GF-D8 (cell line): ENCODE measurements at regions not wholly inside any gene's neighbourhood (a gene's known extent, or its start where the extent isn't known, plus 50 kb on each side); places are given as distances from the start of the nearest gene placed in this dataset.

ENCODE experiments used
- DNase-seq: peaks from one replicate; lab custom pipeline; 2025; lab: John Stamatoyannopoulos, UW

DNA sequence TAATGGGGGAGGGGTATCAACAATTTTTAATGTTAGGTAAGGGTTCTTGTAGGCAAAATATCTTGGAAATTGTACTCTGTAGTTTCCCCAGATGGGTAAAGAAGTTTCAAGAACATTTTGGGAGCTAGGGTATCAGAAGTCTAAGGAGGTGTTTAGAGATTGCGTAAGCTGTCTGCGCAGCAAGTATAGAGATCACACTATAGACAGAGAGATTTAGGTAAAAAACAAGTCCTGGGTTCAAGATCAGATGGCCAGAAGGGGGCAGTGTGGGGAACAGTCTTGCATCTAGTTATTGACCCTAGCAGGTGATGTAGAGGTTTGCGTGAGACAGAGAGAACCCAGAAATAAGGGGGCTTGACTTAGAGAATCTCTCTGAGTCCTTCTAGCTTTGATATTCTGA lies 80.8 kb downstream of the S1PR1 start:
- DNase-seq, result no peak

DNA sequence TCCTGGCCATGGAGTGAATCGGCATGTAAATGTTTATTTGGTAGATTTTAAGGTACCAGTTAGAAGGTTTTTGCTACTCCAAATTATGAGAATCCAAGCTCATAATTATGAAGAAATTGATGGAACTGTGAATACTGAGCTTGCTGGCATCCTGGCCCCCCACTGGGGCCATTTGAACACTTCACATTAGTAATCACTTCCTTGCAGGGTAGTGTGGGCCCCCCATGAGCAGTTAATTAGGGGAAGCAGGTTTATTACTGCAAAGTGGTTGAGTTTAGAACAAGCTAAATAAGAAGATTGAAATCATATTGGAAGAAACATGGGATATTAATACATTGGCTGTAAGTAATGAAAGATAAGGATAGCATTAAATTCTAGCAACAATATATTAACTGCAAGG lies 86.7 kb downstream of the S1PR1 start:
- no peak for DNase-seq

DNA sequence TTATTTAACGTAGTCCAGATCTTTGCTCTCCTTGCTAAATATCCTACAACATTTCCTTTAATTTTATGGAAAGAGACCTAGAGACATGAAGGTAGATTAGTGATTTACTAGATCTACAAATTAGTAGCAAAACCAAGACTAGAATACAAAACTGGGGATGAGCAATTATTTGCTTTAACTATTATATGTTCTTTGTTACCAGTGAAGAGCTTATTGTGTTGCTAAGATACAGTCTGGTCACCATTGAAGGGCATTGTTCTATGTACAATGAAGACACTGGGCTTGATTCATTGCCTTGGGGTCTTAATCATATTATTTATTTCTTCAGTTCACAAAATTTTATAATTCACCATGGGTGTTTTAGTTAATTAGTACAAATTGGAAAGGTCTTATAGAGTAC lies 88.3 kb downstream of the S1PR1 start:
- no peak for DNase-seq

DNA sequence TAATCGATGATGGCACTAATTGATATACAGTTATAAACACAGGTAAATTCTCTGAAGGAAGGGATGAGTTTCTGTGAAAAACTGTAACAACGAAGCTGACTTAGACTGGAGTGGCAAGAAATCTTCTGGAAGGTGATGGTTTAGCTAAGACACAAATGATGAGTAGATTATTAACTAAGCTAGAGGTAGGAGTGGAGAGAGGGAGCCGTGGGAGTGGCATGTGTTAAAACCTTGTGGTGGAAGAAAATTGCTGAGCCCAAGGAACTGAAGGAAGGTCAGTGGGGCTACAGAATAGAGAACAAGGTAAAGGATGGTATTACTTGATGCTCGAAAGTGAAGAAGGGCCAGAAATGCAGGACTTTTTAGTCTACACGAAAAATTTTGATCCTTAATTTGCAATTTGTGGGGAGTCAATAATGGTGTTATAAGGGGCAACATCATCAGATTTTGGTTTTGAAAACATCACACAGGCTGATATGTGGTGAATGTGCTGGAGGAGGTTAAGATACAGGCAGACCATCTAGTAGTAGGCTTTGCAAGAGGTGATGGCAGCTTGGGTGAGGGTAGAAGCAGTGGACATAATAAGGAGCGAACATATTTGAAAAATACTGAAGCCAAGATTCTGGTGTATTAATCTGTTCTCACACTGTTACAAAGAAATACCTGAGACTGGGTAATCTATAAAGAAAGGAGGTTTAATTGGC lies 93.8 kb downstream of the S1PR1 start:
- no peak for DNase-seq

GRCh38 chr1:101331794-101332193 lies 95.0 kb downstream of the S1PR1 start:
- no peak for DNase-seq

GRCh38 chr1:101332633-101333032 lies 95.8 kb downstream of the S1PR1 start:
- no peak for DNase-seq

DNA sequence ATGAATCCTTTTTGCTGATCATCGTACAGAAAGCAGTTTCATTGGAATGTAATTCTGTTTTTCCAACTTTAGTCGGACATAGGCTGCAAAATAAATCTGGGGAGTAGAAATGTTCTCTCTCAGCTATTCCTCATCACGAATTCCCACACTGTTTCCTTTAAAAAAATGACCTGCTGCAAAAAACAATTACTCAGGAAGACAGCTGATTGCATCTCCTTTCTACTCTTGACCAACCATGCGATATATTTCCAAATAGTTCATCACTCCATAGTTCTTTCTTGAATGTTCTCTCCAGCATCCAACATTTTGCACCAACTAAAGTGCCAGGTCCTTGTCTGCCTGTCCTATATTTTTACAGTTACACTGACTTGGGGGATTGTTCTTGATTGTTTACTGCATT lies 96.4 kb downstream of the S1PR1 start:
- DNase-seq, result no peak

DNA sequence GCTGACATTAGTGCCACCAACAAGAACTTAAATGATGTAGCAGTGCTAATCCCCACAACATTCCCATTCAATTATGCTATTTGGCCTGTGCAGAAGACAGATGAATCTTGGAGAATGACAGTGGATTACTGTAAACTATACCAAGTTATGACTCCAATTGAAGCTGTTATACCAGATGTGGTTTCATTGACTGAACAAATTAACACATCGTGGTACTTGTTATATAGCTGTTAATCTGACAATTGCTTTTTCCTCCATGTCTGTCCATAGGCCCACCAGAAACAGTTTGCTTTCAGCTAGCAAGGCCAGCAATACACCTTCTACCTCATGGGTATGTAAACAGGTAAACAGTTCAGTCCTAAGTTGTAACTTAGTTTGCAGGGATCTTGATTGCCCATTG lies 101.1 kb downstream of the S1PR1 start:
- DNase-seq, result no peak

DNA sequence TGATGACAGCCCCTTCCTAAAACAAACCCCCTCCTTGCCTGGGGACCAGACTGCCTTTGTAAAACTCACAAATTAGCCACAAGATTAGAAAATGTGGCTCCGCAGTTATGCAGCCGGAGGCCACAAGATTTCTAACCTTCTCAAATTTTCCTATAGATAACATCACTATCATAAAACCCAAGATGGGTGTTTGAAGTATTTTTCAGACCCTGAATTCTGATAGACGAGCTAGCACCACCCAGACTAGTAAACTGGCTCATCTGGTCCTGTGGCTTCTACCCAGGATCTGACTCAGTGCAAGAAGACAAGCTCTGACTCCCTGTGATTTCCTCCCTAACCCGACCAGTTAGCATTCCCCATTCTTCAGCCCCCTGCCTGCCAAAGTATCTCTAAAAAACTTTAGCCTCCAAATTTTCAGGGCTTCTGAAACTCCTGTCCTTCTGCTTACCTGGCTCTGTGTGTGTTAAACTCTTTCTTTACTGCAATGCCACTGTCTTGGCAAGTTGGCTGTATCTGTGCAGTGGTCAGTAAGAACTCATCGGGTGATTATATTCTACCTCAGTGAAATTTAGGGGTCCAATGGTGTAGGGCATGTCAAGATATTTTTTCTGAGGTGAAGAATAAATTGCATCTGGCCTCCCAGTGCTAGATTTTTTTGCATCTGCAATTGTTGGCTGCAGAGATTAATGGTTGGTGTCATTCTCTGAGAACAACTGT lies 102.1 kb downstream of the S1PR1 start:
- no peak for DNase-seq

DNA sequence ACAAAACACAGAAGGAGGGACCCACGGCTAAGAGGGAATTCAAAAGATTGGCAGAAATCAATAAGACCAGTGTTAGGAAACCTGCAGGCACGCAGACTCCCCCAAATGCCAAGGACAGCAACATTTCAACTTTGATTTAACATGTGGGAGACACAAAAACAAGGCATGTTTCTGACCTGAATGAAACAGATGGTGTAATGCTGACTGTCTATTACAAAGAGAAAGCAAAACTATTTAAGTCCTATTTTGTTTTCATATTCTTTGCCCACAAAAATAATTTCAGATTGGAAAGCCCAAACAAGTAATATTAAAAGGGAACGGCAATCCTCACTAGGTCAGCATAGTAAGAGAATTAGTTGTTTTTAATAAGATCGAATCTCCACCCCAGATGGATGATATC lies 107.9 kb downstream of the S1PR1 start:
- no peak for DNase-seq

GRCh38 chr1:101346419-101346818 lies 109.6 kb downstream of the S1PR1 start:
- no peak for DNase-seq

DNA sequence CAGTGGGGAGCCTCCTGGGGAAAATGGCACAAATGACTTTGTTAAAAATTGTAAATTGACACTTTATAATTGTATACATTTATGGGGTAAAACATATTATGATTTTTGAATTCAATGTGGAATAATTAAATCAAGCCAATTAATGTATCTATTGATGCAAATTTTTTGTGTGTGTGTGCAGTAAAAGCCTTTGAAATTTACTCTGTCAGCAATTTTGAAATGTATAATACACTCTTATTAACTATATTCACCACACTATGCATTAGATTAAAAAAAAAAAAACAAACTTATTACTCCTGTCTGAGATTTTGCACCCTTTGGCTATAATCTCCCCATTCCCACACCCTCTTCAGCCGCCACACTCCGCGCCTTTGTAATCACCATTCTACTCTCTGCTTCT lies 119.2 kb downstream of the S1PR1 start:
- DNase-seq, result no peak

GRCh38 chr1:101356604-101357443 lies 120.0 kb downstream of the S1PR1 start:
- DNase-seq, result no peak

DNA sequence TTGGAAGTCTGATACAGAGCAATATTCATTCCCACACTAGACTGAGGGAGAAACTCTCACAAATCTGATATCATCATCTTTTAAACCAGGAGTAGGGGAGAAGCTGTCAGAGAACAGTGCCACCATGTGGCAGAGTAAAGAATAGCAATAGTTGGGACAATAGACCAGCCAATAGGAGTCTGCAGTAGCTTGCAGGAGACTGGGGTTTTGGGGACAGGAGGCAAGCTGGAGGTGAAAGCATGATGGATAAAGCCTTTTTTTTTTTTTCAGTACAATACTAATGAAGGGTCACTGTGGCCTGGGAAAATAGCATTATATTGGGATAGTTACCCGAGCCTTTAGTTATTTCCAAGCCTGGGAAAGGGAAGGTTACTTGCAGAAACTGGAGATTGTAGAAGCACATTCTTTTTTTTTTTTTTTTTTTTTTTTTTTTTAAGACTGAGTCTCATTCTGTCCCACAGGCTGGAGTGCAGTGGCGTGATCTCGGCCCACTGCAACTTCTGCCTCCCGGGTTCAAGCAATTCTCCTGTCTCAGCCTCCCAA lies 120.7 kb downstream of the S1PR1 start:
- peak; percentile 33 for DNase-seq

DNA sequence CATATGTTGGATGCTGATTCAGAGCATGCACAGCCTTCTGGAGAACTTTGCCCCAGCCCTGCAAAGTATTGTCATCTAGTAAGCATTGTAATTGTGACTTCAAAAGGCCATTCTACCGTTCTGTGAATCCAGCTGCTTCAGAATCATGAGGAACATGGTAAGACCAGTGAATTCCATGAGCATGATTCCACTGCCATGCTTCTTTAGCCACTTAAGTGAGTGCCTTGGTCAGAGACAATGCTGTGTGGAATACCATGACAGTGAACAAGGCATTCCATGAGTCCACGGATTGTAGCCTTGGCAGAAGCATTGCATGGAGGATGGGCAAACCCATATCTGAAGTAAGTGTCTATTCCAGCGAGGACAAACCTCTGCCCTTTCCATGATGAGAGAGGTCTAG lies 123.7 kb downstream of the S1PR1 start:
- DNase-seq, result no peak

- no peak for DNase-seq
Observed at GRCh38 chr1:101363891-101364318, 127.1 kb downstream of the S1PR1 start.

GRCh38 chr1:101364370-101365120 lies 127.7 kb downstream of the S1PR1 start:
- no peak for DNase-seq

- DNase-seq, result no peak
Observed at GRCh38 chr1:101365186-101365585, 128.4 kb downstream of the S1PR1 start.

DNA sequence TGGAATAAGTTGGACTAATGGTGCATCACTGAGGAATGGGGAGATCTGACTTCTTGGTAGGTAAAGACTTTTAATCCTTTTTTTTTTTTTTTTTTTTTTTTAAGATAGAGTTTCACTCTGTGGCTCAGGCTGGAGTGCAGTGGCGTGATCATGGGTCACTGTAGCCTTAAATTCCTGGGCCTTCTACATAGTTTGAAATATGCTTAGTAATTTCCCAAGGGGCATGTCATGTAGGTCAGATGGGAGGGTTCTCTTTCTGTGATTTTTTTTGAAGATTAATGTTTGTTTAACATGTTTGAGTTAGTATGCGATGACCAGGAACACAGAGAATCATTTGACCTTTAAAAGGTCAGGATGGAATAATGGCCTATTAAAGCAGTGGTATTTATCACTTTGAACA lies 129.1 kb downstream of the S1PR1 start:
- DNase-seq, result no peak

- no peak for DNase-seq
Observed at GRCh38 chr1:101366513-101367215, 129.8 kb downstream of the S1PR1 start.

GRCh38 chr1:101367630-101368029 lies 130.8 kb downstream of the S1PR1 start:
- DNase-seq, result no peak
